Mononuclear cell (primary cell): ENCODE measurements at regions not wholly inside any gene's neighbourhood (a gene's known extent, or its start where the extent isn't known, plus 50 kb on each side); places are given as distances from the start of the nearest gene placed in this dataset.

ENCODE experiments used
- H3K27me3 ChIP-seq: 2 replicates; pipeline ENCODE4 v1.6.0; 2011; ENCODE audit warnings: low read length, control low read depth; ENCODE audit not compliant: insufficient read depth
- H3K4me1 ChIP-seq: 2 replicates; pipeline ENCODE4 v1.5.1; 2011; ENCODE audit warnings: mild to moderate bottlenecking, low read length, control low read depth; ENCODE audit not compliant: insufficient read depth
- H3K4me3 ChIP-seq: 2 replicates; pipeline ENCODE4 v1.5.1; 2011; ENCODE audit warnings: mild to moderate bottlenecking, low read length, moderate library complexity
- H3K9me3 ChIP-seq: 2 replicates; pipeline ENCODE4 v1.5.1; 2011; ENCODE audit warnings: low read depth, mild to moderate bottlenecking, control low read depth, low read length

GRCh38 chr11:116234989-116235568 is 537.7 kb downstream of the BUD13 start:
- Histone ChIP-seq H3K9me3 (no peaks in the 10 kb centered on the region), H3K4me3 (no peak overlapping the region), H3K4me1 (no peaks in the 10 kb centered on the region), H3K27me3 (no peaks in the 10 kb centered on the region)

- H3K9me3 ChIP-seq, result no peaks in the 10 kb centered on the region
- no peaks in the 10 kb centered on the region for H3K27me3 ChIP-seq
- no peak overlapping the region for H3K4me3 ChIP-seq
- no peaks in the 10 kb centered on the region for H3K4me1 ChIP-seq
Measured at GRCh38 chr11:116233561-116233960, 539.2 kb downstream of the BUD13 start.

DNA sequence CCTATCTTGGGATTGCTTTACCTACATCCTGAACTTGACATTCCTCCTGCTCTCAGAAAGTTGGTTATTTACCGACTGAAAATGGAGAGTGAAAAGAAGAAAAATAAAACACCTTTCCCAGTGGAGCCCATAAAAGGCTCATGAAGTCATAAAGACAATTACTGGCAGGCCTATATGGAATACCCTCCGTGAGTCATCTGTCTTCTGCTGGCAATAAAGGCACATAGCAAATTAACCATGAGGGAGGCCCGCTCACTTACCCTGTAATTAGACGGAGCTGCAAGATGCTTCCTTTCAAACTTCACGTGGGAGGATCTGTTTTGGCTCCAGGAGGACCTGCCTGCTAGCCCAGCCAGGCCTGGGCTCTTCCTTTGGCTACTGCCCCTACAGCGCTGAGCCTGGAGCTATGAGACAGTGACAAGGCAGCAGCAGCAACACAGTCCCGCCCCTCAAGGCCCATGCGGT is 540.4 kb downstream of the BUD13 start:
- no peaks in the 10 kb centered on the region for H3K9me3 ChIP-seq

GRCh38 chr11:116231543-116231942 is 541.2 kb downstream of the BUD13 start:
- Histone ChIP-seq H3K4me3 (no peak overlapping the region), H3K4me1 (no peaks in the 10 kb centered on the region), H3K9me3 (no peaks in the 10 kb centered on the region), H3K27me3 (no peaks in the 10 kb centered on the region)

More for the DNA sequence above, 540.4 kb downstream of the BUD13 start:
- Histone ChIP-seq H3K27me3 (no peaks in the 10 kb centered on the region), H3K4me1 (no peaks in the 10 kb centered on the region), H3K4me3 (no peak overlapping the region)

GRCh38 chr11:116230438-116230837 is 542.3 kb downstream of the BUD13 start:
- Histone ChIP-seq H3K4me1 (no peaks in the 10 kb centered on the region), H3K27me3 (no peaks in the 10 kb centered on the region), H3K9me3 (no peaks in the 10 kb centered on the region), H3K4me3 (no peak overlapping the region)

DNA sequence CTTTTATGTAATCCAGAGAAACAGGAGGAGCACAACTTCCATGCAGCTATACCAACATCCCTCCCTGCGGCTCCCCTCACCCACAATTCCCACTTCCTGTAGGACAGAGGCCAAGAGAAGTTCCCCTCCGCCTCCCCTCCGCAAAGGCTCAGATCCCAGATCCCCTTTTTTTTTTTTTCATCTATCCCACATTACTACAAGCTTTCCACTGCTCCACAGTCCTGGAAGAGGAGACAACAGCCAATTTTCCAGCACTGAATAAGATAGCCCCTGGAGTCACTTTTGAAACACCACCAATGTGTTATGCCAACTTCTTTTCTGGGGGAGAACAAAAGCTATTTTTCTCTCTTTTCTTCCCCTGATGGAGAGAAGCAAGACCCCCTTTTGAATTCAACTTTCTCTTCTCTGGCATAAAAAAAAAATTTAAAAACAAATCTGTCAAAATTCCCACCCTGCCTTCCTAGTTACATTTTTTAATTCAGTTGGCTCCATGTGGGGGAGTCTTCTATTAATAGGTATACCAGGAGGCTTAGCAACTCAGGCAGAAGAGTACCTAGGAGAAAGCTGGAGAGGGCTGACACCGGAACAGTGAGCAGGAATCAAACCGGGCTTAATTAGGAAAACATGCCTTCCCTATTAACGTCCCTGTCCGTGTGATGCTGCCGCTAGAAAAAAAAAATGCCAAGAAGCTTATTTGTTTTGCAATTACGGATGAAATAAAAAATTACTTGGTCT is 543.4 kb downstream of the BUD13 start:
- H3K9me3 ChIP-seq, result no peaks in the 10 kb centered on the region
- no peaks in the 10 kb centered on the region for H3K27me3 ChIP-seq
- H3K4me1 ChIP-seq, result no peaks in the 10 kb centered on the region
- no peak overlapping the region for H3K4me3 ChIP-seq

GRCh38 chr11:116226731-116227130 is 546.1 kb downstream of the BUD13 start:
- Histone ChIP-seq H3K4me1 (no peaks in the 10 kb centered on the region), H3K27me3 (no peaks in the 10 kb centered on the region), H3K9me3 (no peaks in the 10 kb centered on the region), H3K4me3 (no peak overlapping the region)

GRCh38 chr11:116225784-116226585 is 546.8 kb downstream of the BUD13 start:
- Histone ChIP-seq H3K4me3 (no peak overlapping the region), H3K27me3 (no peaks in the 10 kb centered on the region), H3K4me1 (no peaks in the 10 kb centered on the region), H3K9me3 (no peaks in the 10 kb centered on the region)

DNA sequence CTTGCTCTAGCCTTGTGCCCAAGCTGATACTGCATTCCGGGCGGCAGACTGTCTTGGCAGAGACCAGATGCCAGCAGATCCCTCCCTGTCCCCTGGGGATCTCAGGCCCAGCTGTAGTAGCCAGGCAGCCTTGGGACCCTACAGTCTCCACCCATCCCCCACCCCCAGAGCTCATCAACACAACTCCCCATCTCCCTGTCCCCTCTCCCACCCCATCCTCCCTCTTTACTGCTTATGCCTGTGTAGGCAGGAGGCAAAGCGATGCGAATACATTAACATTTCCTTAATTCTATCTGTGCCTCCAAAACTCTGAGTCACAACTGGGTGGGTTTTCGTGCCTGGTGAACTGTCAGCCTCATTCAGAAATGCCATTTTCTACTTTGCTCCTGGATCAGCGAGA is 547.6 kb downstream of the BUD13 start:
- no peak overlapping the region for H3K4me3 ChIP-seq
- H3K4me1 ChIP-seq, result no peaks in the 10 kb centered on the region
- no peaks in the 10 kb centered on the region for H3K27me3 ChIP-seq
- no peaks in the 10 kb centered on the region for H3K9me3 ChIP-seq

- Histone ChIP-seq H3K4me1 (no peaks in the 10 kb centered on the region), H3K9me3 (no peaks in the 10 kb centered on the region)
Measured at GRCh38 chr11:116224889-116225200, 547.9 kb downstream of the BUD13 start.

GRCh38 chr11:116224154-116224888 is 548.5 kb downstream of the BUD13 start:
- H3K27me3 ChIP-seq, result no peaks in the 10 kb centered on the region
- no peaks in the 10 kb centered on the region for H3K9me3 ChIP-seq
- no peaks in the 10 kb centered on the region for H3K4me1 ChIP-seq
- H3K4me3 ChIP-seq, result no peak overlapping the region

More at GRCh38 chr11:116224889-116225200, 547.9 kb downstream of the BUD13 start:
- Histone ChIP-seq H3K27me3 (no peaks in the 10 kb centered on the region), H3K4me3 (no peak overlapping the region)

DNA sequence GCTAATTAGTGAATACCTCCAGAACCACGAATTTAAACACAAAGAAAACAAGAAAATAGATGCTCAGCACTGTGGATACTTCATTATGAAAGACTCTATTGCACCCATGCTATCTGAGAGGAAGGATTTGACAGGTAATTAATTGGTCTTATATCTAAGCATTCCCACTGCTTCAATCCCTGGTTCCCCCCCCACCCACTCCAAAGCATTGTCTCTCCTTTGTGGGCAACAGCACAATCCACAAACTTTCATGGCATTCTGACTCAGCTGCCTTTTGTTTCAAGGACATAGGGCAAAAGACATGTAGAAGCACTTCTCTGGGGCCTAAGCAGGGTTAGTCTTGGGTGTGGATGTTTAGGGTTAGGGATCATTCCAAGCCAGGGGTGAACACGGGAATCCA is 551.4 kb downstream of the BUD13 start:
- no peak overlapping the region for H3K4me3 ChIP-seq

GRCh38 chr11:116219171-116219635 is 553.6 kb downstream of the BUD13 start:
- Histone ChIP-seq H3K27me3 (no peaks in the 10 kb centered on the region), H3K9me3 (no peaks in the 10 kb centered on the region), H3K4me1 (no peaks in the 10 kb centered on the region), H3K4me3 (no peak overlapping the region)

More for the DNA sequence above, 551.4 kb downstream of the BUD13 start:
- Histone ChIP-seq H3K4me1 (no peaks in the 10 kb centered on the region), H3K27me3 (no peaks in the 10 kb centered on the region), H3K9me3 (no peaks in the 10 kb centered on the region)

GRCh38 chr11:116217441-116217840 is 555.3 kb downstream of the BUD13 start:
- Histone ChIP-seq H3K4me3 (no peak overlapping the region), H3K27me3 (no peaks in the 10 kb centered on the region), H3K4me1 (no peaks in the 10 kb centered on the region), H3K9me3 (no peaks in the 10 kb centered on the region)

- Histone ChIP-seq H3K27me3 (no peaks in the 10 kb centered on the region), H3K9me3 (no peaks in the 10 kb centered on the region), H3K4me3 (no peak overlapping the region), H3K4me1 (no peaks in the 10 kb centered on the region)
Measured at GRCh38 chr11:116217006-116217405, 555.8 kb downstream of the BUD13 start.
